ENCODE measurements at regions not wholly inside any gene's neighbourhood (a gene's known extent, or its start where the extent isn't known, plus 50 kb on each side); places are given as distances from the start of the nearest gene placed in this dataset.

DNA sequence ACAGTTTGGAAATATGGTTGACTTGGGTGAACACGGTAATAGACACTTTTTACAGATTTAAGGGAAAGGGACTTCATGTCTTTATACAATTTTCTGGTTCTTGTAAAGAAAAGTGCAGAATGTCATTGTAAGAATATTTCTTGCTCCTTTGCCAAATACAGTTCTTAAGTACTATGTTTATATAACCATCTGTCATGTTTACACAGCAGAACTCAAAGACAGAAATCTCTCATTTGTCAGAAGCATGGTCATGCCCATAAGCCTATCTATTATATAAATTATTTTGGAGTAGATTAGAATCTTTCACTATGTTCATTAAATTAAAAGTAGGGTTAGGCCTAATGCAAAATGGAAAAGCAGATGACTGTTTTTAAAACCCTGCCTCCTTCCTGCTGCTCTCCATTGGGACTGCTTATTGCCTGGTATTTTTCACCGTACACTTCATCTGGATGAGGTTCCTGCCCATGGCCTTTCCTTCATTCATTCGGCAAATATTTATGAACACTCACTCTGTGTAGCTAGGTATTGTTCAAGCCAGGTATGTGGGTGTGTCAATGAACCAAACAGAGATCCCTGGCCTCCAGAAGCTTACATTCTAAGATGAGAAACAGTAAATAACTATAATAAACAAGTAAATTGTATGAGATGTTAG, 558.1 kb downstream of the NR2F1-AS1 start:
- ChIA-PET SMC1A (ENCODE audit: uncharacterized antibody, unreplicated experiment) (no interaction called here), CTCF (no interaction called here), POLR2A (no interaction called here), RAD21 (ENCODE audit: unreplicated experiment) (no interaction called here)
- no peaks in the 10 kb centered on the region for H3K27me3 ChIP-seq (replicated peaks in 1 of 2; ENCODE audit: control insufficient read depth in 2 of 2, insufficient read depth in 2 of 2, low read length in 1 of 2)
- intact Hi-C loops (cut with micrococcal nuclease; ENCODE audit: unreplicated experiment): no loop called here
- WGBS (ENCODE audit: insufficient coverage, insufficient replicate concordance, low lambda C conversion rate, missing lambda C conversion rate): 34% methylated on average over 3 of the region's 3 CpGs
- H4K20me1 ChIP-seq (ENCODE audit: control insufficient read depth, insufficient read depth): no peaks in the 10 kb centered on the region
- no peak overlapping the region for H3K4me3 ChIP-seq
- ATAC-seq: no peak
- no peak overlapping the region for H3K9ac ChIP-seq (ENCODE audit: control insufficient read depth, insufficient read depth, low read length)
- BruUV-seq (replicated peaks): no TSS peak
- no peaks in the 10 kb centered on the region for H3K4me1 ChIP-seq (ENCODE audit: control insufficient read depth, insufficient read depth, low read length)
- no peaks in the 10 kb centered on the region for H3K36me3 ChIP-seq (ENCODE audit: control insufficient read depth in 2 of 2, insufficient read depth in 2 of 2, low read length in 1 of 2)
- no peak overlapping the region for H3K27ac ChIP-seq (ENCODE audit: control insufficient read depth, insufficient read depth)
- H3K9me3 ChIP-seq (replicated peaks; ENCODE audit: control insufficient read depth, insufficient read depth, low read length): no peaks in the 10 kb centered on the region
- in situ Hi-C loops (cut with MboI): no loop called here
- H3K79me2 ChIP-seq (ENCODE audit: control insufficient read depth, insufficient read depth, low read length): no peaks in the 10 kb centered on the region
- no peak overlapping the region for H2AFZ ChIP-seq (ENCODE audit: control insufficient read depth, low read depth, low read length)
- H3K4me2 ChIP-seq (ENCODE audit: control insufficient read depth, insufficient read depth): no peak overlapping the region
- FAIRE-seq: no peak
- no peak for DNase-seq (ENCODE audit: low read depth, low spot score)
- TF ChIP-seq FOS (IDR thresholded peaks at IDR 0.05; ENCODE audit: borderline replicate concordance, extremely low read depth, insufficient read length) (no peak), BCL3 (IDR thresholded peaks at IDR 0.05; ENCODE audit: borderline replicate concordance, insufficient read depth, low read depth, low read length, poor library complexity, severe bottlenecking) (no peak), ZBTB33 (IDR thresholded peaks at IDR 0.05) (no peak), ZNF274 (IDR thresholded peaks at IDR 0.05; ENCODE audit: insufficient read depth, insufficient read length) (no peak), ZNF592 (IDR thresholded peaks at IDR 0.05) (no peak), NR2C2 (IDR thresholded peaks at IDR 0.05; ENCODE audit: borderline replicate concordance, control insufficient read depth, insufficient read length, low read depth) (no peak), IKZF2 (IDR thresholded peaks at IDR 0.05) (no peak), SUPT20H (IDR thresholded peaks at IDR 0.05; ENCODE audit: borderline replicate concordance, control insufficient read depth, low read depth, low read length) (no peak), NR2C1 (IDR thresholded peaks at IDR 0.05) (no peak), RFX5 (IDR thresholded peaks at IDR 0.05; ENCODE audit: low read depth, low read length) (no peak)
- TF ChIP-seq, protein P1, sequence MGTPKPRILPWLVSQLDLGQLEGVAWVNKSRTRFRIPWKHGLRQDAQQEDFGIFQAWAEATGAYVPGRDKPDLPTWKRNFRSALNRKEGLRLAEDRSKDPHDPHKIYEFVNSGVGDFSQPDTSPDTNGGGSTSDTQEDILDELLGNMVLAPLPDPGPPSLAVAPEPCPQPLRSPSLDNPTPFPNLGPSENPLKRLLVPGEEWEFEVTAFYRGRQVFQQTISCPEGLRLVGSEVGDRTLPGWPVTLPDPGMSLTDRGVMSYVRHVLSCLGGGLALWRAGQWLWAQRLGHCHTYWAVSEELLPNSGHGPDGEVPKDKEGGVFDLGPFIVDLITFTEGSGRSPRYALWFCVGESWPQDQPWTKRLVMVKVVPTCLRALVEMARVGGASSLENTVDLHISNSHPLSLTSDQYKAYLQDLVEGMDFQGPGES (IDR thresholded peaks at IDR 0.05): no peak

Data from GM12878 (cell line).